WTC11 (cell line): ENCODE measurements at regions not wholly inside any gene's neighbourhood (a gene's known extent, or its start where the extent isn't known, plus 50 kb on each side); places are given as distances from the start of the nearest gene placed in this dataset.

Source experiments
- ATAC-seq: fragments of 200-7000 bp; cut with Tn5 transposase; 2 replicates; pipeline ENCODE4 v1.10.0; 2021; ENCODE audit warnings: mild to moderate bottlenecking, moderate library complexity
- CTCF ChIA-PET: fragments of 300-600 bp; sonication (Branson Sonifier 250); formaldehyde crosslinking; loops from one replicate; lab custom pipeline; 2021; ENCODE audit warnings: antibody characterized with exemption; lab: Charles Lee
- POLR2A ChIA-PET: fragments of 350-600 bp; sonication (Branson Sonifier 250); formaldehyde crosslinking; loops from one replicate; lab custom pipeline; 2021; ENCODE audit warnings: antibody characterized with exemption; lab: Charles Lee
- DNase-seq: peaks from one replicate; pipeline ENCODE4 v3.0.0; 2021; ENCODE audit warnings: low spot score
- H3K27ac Mint-ChIP-seq: 2 replicates; pipeline ENCODE4 v1.8.0; 2021; ENCODE audit warnings: mixed read lengths
- H3K27me3 Mint-ChIP-seq: 2 replicates; pipeline ENCODE4 v1.8.0; 2021; ENCODE audit warnings: low read depth, mild to moderate bottlenecking, moderate library complexity, mixed read lengths
- H3K36me3 Mint-ChIP-seq: 2 replicates; pipeline ENCODE4 v1.8.0; 2021; ENCODE audit warnings: mixed read lengths
- H3K4me1 Mint-ChIP-seq: 2 replicates; pipeline ENCODE4 v1.8.0; 2022; ENCODE audit warnings: mixed read lengths
- H3K4me3 Mint-ChIP-seq: 2 replicates; pipeline ENCODE4 v1.8.0; 2021; ENCODE audit warnings: mild to moderate bottlenecking, moderate library complexity, mixed read lengths
- H3K9me3 Mint-ChIP-seq: 2 replicates; pipeline ENCODE4 v1.8.0; 2021; ENCODE audit warnings: mixed read lengths
- ETV6 ChIP-seq: sonication (generic); formaldehyde crosslinking; IDR thresholded peaks from 2 replicates; pipeline ENCODE4 v1.8.1; 2022; ENCODE audit warnings: mild to moderate bottlenecking, missing genetic modification reagents
- FOXP1 ChIP-seq: sonication (generic); formaldehyde crosslinking; IDR thresholded peaks from 2 replicates; pipeline ENCODE4 v1.8.0; 2022; ENCODE audit warnings: missing genetic modification reagents, mild to moderate bottlenecking, moderate library complexity, borderline replicate concordance
- KAT7 ChIP-seq: sonication (generic); formaldehyde crosslinking; IDR thresholded peaks from 2 replicates; pipeline ENCODE4 v1.8.1; 2023; ENCODE audit warnings: missing genetic modification reagents, mild to moderate bottlenecking, borderline replicate concordance
- NFATC4 ChIP-seq: fragments of 250-450 bp; sonication (Bioruptor Pico); IDR thresholded peaks from 2 replicates; pipeline ENCODE4 v1.9.0; 2021; ENCODE audit warnings: mild to moderate bottlenecking
- NR3C1 ChIP-seq: sonication (generic); formaldehyde crosslinking; conservative IDR thresholded peaks from 2 replicates; pipeline ENCODE4 v1.8.1; 2023; ENCODE audit warnings: low read depth, mild to moderate bottlenecking, missing genetic modification reagents
- TEAD1 ChIP-seq: sonication (generic); formaldehyde crosslinking; IDR thresholded peaks from 2 replicates; pipeline ENCODE4 v1.8.0; 2022; ENCODE audit warnings: mild to moderate bottlenecking, missing genetic modification reagents
- ZNF121 ChIP-seq: sonication (generic); formaldehyde crosslinking; IDR thresholded peaks from 2 replicates; pipeline ENCODE4 v1.8.0; 2023; ENCODE audit warnings: missing genetic modification reagents
- ZNF263 ChIP-seq: sonication (generic); formaldehyde crosslinking; IDR thresholded peaks from 2 replicates; pipeline ENCODE4 v1.8.1; 2022; ENCODE audit warnings: low read depth, mild to moderate bottlenecking, moderate library complexity, missing genetic modification reagents
- ZNF423 ChIP-seq: fragments of 250-450 bp; sonication (Bioruptor Pico); IDR thresholded peaks from 2 replicates; pipeline ENCODE4 v2.1.2; 2022; ENCODE audit warnings: mild to moderate bottlenecking, moderate library complexity
- TF ChIP-seq, protein P1 (sequence below): sonication (generic); formaldehyde crosslinking; conservative IDR thresholded peaks from 2 replicates; pipeline ENCODE4 v1.8.1; 2023; ENCODE audit warnings: mild to moderate bottlenecking, low read depth, missing genetic modification reagents, moderate library complexity
- TF ChIP-seq, protein P2 (sequence below): sonication (generic); formaldehyde crosslinking; IDR thresholded peaks from 2 replicates; pipeline ENCODE4 v1.8.0; 2022; ENCODE audit warnings: missing genetic modification reagents
- TF ChIP-seq, protein P3 (sequence below): sonication (generic); formaldehyde crosslinking; IDR thresholded peaks from 2 replicates; pipeline ENCODE4 v1.8.1; 2022; ENCODE audit warnings: low read depth, missing genetic modification reagents, borderline replicate concordance
- TF ChIP-seq, protein P4 (sequence below): sonication (generic); formaldehyde crosslinking; IDR thresholded peaks from 2 replicates; pipeline ENCODE4 v1.8.0; 2022; ENCODE audit warnings: mild to moderate bottlenecking, missing genetic modification reagents
- TF ChIP-seq, protein P5 (sequence below): sonication (generic); formaldehyde crosslinking; IDR thresholded peaks from 2 replicates; pipeline ENCODE4 v1.8.0; 2022; ENCODE audit warnings: mild to moderate bottlenecking, missing genetic modification reagents
- TF ChIP-seq, protein P6 (sequence below): sonication (generic); formaldehyde crosslinking; IDR thresholded peaks from 2 replicates; pipeline ENCODE4 v1.8.1; 2023; ENCODE audit warnings: mild to moderate bottlenecking, missing genetic modification reagents
- TF ChIP-seq, protein P7 (sequence below): sonication (generic); formaldehyde crosslinking; IDR thresholded peaks from 2 replicates; pipeline ENCODE4 v1.8.1; 2023; ENCODE audit warnings: mild to moderate bottlenecking, missing genetic modification reagents, moderate library complexity
- TF ChIP-seq, protein P8 (sequence below): sonication (generic); formaldehyde crosslinking; IDR thresholded peaks from 2 replicates; pipeline ENCODE4 v1.8.0; 2022; ENCODE audit warnings: mild to moderate bottlenecking, missing genetic modification reagents

DNA sequence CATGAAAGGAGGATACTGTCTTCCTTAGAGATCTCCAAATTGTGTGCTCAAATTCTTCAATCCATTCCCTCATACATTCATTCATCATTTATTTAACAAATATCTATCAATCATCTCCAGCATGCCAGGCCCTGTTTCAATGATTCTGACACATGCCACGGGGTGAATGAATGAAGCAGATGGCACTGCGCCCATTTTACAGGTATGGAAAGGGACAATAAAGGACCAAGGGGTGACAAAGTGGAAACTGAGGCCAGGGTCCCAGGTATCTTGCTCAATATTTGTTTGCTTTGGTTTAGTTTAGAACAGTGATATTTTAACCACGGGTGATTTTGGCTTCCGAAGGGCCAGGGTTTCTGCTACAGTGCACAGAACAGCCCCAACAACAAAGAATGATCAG, 321.6 kb upstream of the RUNX1 start:
- Mint-ChIP-seq H3K27ac (no peak overlapping the region), H3K27me3 (no peaks in the 10 kb centered on the region), H3K4me1 (peaks cover 15% of the 10 kb centered on the region), H3K4me3 (no peak overlapping the region), H3K36me3 (no peaks in the 10 kb centered on the region), H3K9me3 (0 out of 2 replicates have a peak, but pooled peaks cover 4% of the 10 kb centered on the region)
- ChIA-PET POLR2A (no interaction called here), CTCF (no interaction called here)
- DNase-seq (no peak), ATAC-seq (no peak)
- TF ChIP-seq, protein P1, sequence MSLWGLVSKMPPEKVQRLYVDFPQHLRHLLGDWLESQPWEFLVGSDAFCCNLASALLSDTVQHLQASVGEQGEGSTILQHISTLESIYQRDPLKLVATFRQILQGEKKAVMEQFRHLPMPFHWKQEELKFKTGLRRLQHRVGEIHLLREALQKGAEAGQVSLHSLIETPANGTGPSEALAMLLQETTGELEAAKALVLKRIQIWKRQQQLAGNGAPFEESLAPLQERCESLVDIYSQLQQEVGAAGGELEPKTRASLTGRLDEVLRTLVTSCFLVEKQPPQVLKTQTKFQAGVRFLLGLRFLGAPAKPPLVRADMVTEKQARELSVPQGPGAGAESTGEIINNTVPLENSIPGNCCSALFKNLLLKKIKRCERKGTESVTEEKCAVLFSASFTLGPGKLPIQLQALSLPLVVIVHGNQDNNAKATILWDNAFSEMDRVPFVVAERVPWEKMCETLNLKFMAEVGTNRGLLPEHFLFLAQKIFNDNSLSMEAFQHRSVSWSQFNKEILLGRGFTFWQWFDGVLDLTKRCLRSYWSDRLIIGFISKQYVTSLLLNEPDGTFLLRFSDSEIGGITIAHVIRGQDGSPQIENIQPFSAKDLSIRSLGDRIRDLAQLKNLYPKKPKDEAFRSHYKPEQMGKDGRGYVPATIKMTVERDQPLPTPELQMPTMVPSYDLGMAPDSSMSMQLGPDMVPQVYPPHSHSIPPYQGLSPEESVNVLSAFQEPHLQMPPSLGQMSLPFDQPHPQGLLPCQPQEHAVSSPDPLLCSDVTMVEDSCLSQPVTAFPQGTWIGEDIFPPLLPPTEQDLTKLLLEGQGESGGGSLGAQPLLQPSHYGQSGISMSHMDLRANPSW (CRISPR knock-in tag): no peak
- TF ChIP-seq, protein P2, sequence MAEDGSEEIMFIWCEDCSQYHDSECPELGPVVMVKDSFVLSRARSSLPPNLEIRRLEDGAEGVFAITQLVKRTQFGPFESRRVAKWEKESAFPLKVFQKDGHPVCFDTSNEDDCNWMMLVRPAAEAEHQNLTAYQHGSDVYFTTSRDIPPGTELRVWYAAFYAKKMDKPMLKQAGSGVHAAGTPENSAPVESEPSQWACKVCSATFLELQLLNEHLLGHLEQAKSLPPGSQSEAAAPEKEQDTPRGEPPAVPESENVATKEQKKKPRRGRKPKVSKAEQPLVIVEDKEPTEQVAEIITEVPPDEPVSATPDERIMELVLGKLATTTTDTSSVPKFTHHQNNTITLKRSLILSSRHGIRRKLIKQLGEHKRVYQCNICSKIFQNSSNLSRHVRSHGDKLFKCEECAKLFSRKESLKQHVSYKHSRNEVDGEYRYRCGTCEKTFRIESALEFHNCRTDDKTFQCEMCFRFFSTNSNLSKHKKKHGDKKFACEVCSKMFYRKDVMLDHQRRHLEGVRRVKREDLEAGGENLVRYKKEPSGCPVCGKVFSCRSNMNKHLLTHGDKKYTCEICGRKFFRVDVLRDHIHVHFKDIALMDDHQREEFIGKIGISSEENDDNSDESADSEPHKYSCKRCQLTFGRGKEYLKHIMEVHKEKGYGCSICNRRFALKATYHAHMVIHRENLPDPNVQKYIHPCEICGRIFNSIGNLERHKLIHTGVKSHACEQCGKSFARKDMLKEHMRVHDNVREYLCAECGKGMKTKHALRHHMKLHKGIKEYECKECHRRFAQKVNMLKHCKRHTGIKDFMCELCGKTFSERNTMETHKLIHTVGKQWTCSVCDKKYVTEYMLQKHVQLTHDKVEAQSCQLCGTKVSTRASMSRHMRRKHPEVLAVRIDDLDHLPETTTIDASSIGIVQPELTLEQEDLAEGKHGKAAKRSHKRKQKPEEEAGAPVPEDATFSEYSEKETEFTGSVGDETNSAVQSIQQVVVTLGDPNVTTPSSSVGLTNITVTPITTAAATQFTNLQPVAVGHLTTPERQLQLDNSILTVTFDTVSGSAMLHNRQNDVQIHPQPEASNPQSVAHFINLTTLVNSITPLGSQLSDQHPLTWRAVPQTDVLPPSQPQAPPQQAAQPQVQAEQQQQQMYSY: no peak
- TF ChIP-seq, protein P3, sequence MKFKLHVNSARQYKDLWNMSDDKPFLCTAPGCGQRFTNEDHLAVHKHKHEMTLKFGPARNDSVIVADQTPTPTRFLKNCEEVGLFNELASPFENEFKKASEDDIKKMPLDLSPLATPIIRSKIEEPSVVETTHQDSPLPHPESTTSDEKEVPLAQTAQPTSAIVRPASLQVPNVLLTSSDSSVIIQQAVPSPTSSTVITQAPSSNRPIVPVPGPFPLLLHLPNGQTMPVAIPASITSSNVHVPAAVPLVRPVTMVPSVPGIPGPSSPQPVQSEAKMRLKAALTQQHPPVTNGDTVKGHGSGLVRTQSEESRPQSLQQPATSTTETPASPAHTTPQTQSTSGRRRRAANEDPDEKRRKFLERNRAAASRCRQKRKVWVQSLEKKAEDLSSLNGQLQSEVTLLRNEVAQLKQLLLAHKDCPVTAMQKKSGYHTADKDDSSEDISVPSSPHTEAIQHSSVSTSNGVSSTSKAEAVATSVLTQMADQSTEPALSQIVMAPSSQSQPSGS: no peak
- TF ChIP-seq NR3C1 (CRISPR knock-in tag): no peak
- TF ChIP-seq, protein P4, sequence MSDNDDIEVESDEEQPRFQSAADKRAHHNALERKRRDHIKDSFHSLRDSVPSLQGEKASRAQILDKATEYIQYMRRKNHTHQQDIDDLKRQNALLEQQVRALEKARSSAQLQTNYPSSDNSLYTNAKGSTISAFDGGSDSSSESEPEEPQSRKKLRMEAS (CRISPR knock-in tag): no peak
- TF ChIP-seq ZNF121 (CRISPR knock-in tag): no peak
- TF ChIP-seq, protein P5, sequence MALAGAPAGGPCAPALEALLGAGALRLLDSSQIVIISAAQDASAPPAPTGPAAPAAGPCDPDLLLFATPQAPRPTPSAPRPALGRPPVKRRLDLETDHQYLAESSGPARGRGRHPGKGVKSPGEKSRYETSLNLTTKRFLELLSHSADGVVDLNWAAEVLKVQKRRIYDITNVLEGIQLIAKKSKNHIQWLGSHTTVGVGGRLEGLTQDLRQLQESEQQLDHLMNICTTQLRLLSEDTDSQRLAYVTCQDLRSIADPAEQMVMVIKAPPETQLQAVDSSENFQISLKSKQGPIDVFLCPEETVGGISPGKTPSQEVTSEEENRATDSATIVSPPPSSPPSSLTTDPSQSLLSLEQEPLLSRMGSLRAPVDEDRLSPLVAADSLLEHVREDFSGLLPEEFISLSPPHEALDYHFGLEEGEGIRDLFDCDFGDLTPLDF: no peak
- TF ChIP-seq ZNF423 (CRISPR knock-in tag): no peak
- no peak for TF ChIP-seq FOXP1 (CRISPR knock-in tag)
- TF ChIP-seq ETV6: no peak
- TF ChIP-seq, protein P6, sequence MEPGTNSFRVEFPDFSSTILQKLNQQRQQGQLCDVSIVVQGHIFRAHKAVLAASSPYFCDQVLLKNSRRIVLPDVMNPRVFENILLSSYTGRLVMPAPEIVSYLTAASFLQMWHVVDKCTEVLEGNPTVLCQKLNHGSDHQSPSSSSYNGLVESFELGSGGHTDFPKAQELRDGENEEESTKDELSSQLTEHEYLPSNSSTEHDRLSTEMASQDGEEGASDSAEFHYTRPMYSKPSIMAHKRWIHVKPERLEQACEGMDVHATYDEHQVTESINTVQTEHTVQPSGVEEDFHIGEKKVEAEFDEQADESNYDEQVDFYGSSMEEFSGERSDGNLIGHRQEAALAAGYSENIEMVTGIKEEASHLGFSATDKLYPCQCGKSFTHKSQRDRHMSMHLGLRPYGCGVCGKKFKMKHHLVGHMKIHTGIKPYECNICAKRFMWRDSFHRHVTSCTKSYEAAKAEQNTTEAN (CRISPR knock-in tag): no peak
- TF ChIP-seq, protein P7, sequence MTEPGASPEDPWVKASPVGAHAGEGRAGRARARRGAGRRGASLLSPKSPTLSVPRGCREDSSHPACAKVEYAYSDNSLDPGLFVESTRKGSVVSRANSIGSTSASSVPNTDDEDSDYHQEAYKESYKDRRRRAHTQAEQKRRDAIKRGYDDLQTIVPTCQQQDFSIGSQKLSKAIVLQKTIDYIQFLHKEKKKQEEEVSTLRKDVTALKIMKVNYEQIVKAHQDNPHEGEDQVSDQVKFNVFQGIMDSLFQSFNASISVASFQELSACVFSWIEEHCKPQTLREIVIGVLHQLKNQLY: no peak
- no peak for TF ChIP-seq KAT7 (CRISPR knock-in tag)
- TF ChIP-seq ZNF263 (CRISPR knock-in tag): no peak
- no peak for TF ChIP-seq NFATC4 (CRISPR knock-in tag)
- TF ChIP-seq, protein P8, sequence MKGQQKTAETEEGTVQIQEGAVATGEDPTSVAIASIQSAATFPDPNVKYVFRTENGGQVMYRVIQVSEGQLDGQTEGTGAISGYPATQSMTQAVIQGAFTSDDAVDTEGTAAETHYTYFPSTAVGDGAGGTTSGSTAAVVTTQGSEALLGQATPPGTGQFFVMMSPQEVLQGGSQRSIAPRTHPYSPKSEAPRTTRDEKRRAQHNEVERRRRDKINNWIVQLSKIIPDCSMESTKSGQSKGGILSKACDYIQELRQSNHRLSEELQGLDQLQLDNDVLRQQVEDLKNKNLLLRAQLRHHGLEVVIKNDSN (CRISPR knock-in tag): no peak
- TF ChIP-seq TEAD1: no peak
